ENCODE measurements at regions not wholly inside any gene's neighbourhood (a gene's known extent, or its start where the extent isn't known, plus 50 kb on each side); places are given as distances from the start of the nearest gene placed in this dataset.
"Not testable (repeated sequence)": the region's sequence is repeated elsewhere in the genome, so short reads cannot be mapped to it uniquely, and the experiment has no call there.

DNA sequence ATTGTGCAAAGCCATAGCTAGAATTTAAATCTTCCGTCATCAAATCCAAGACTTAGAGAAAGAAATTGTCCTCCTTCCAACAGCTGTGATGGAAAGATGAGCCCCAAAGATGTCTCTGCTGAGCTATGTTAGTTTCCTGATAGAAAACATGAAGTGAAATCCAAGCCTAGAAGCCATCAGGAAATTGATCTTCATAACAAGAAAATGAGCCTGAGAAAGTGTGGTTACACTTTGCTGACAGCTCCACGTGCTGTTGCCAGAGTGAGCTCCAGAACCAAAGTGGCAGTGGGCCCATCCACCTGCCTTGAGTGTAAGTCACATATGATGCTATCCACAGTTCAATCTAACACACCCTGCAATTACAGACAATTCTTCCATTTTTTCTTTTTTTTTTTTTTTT lies 58.0 kb upstream of the UBASH3B start:
- H3K9me3 Mint-ChIP-seq = no peaks in the 10 kb centered on the region
- ChIA-PET CTCF (interaction anchor here (1.2 to 1.7 kb wide), 2 partner anchors 31 to 159 kb away, joined by 3 to 6 read pairs; no protein-coding TSS in a partner anchor), POLR2A (interaction anchor here (0.6 kb wide), 1 partner anchor 186 kb away, joined by 5 read pairs; no protein-coding TSS in a partner anchor)
- H3K27ac Mint-ChIP-seq = no peak overlapping the region
- no peaks in the 10 kb centered on the region for H3K4me1 Mint-ChIP-seq
- DNase-seq (no peak), ATAC-seq (ENCODE audit: low read depth) (no peak)
- no peak overlapping the region for H3K4me3 Mint-ChIP-seq
- no peaks in the 10 kb centered on the region for H3K36me3 Mint-ChIP-seq (ENCODE audit: low read depth)
- intact Hi-C loops (cut with micrococcal nuclease) = no loop called here
- peaks cover 22% of the 10 kb centered on the region for H3K27me3 Mint-ChIP-seq
- no peak for TF ChIP-seq CTCF (IDR thresholded peaks at IDR 0.05)

GRCh38 chr11:122594986-122595645 lies 60.4 kb upstream of the UBASH3B start:
- H3K27ac Mint-ChIP-seq = no peak overlapping the region
- no peak for TF ChIP-seq CTCF (IDR thresholded peaks at IDR 0.05)
- no peak for DNase-seq
- intact Hi-C loops (cut with micrococcal nuclease) = no loop called here
- ChIA-PET CTCF (no interaction called here), POLR2A (no interaction called here)
- no peaks in the 10 kb centered on the region for H3K9me3 Mint-ChIP-seq
- peaks cover 14% of the 10 kb centered on the region for H3K27me3 Mint-ChIP-seq
- H3K36me3 Mint-ChIP-seq (ENCODE audit: low read depth) = no peaks in the 10 kb centered on the region
- ATAC-seq (ENCODE audit: low read depth) = no peak
- no peak overlapping the region for H3K4me3 Mint-ChIP-seq
- no peaks in the 10 kb centered on the region for H3K4me1 Mint-ChIP-seq

DNA sequence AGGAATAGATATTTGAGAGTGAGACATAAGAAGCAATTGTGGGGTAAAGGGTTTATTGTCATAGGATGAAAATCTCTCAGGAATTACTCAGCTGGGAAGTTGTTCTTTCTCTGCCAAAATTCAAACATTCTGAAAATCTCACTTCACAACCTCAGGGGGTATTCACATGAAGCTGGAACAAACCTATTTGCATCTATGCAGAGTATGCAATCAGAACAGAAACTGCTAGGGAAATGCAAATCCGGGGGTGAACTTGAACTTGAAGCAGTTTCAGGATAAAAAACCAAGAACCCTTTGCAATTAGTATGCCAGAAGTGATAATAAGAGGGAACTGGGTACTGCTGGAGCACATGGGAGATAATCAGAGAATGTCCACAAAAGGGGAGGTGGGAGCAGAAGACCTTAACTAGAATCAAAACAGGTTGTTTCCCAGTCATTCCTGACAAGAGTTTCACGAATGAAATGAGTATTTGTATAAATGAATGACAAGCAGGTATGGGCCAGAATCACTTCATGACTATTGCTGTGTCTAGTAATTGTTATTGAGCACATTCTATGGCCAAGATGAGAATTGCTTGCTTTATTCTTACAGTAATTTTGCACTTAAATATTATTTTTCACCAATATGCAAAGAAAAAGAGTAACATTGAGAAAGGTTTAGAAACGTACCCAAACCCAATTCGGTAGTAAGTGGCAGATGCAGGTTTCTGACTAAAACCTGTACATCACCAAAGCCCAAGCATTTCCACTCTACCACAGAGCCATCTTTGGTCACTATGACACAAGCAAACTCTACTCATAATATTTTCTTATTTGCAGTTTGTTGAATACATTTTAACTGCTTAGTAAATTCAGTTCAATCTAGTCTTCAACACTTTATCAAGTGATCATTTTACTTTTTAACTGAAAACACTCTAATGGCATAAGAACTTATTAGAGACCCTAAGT lies 61.8 kb upstream of the UBASH3B start:
- TF ChIP-seq CTCF (IDR thresholded peaks at IDR 0.05) = no peak
- ATAC-seq (ENCODE audit: low read depth) = no peak
- H3K36me3 Mint-ChIP-seq (ENCODE audit: low read depth) = no peaks in the 10 kb centered on the region
- no peak for DNase-seq
- no peak overlapping the region for H3K27ac Mint-ChIP-seq
- CTCF ChIA-PET = no interaction called here
- no peaks in the 10 kb centered on the region for H3K9me3 Mint-ChIP-seq
- no peak overlapping the region for H3K4me3 Mint-ChIP-seq
- intact Hi-C loops (cut with micrococcal nuclease) = no loop called here
- H3K4me1 Mint-ChIP-seq = no peaks in the 10 kb centered on the region
- H3K27me3 Mint-ChIP-seq = peaks cover 19% of the 10 kb centered on the region
- POLR2A ChIA-PET = no interaction called here

GRCh38 chr11:122592641-122593040 lies 62.9 kb upstream of the UBASH3B start:
- Mint-ChIP-seq H3K9me3 (peaks cover 7% of the 10 kb centered on the region), H3K27ac (no peak overlapping the region), H3K4me1 (no peaks in the 10 kb centered on the region), H3K4me3 (no peak overlapping the region), H3K36me3 (ENCODE audit: low read depth) (no peaks in the 10 kb centered on the region), H3K27me3 (peaks cover 23% of the 10 kb centered on the region)
- ATAC-seq (ENCODE audit: low read depth) (no peak), DNase-seq (no peak)
- no peak for TF ChIP-seq CTCF (IDR thresholded peaks at IDR 0.05)
- CTCF ChIA-PET = interaction anchor here (1.5 kb wide), 1 partner anchor 12 kb away, joined by 5 read pairs; no protein-coding TSS in a partner anchor
- intact Hi-C loops (cut with micrococcal nuclease) = no loop called here
- POLR2A ChIA-PET = no interaction called here

GRCh38 chr11:122584670-122585069 lies 70.9 kb upstream of the UBASH3B start:
- H3K9me3 Mint-ChIP-seq = peaks cover 7% of the 10 kb centered on the region

GRCh38 chr11:122580071-122580470 lies 75.5 kb upstream of the UBASH3B start:
- not testable (repeated sequence) for H3K9me3 Mint-ChIP-seq, H3K4me3 Mint-ChIP-seq
- POLR2A ChIA-PET = interaction anchor here (0.8 kb wide), 2 partner anchors 276 to 346 kb away, joined by 3 read pairs; no protein-coding TSS in a partner anchor

More at GRCh38 chr11:122584670-122585069, 70.9 kb upstream of the UBASH3B start:
- H3K4me3 Mint-ChIP-seq = no peak overlapping the region
- no peak for TF ChIP-seq CTCF (IDR thresholded peaks at IDR 0.05)
- intact Hi-C loops (cut with micrococcal nuclease) = no loop called here
- no peak overlapping the region for H3K27ac Mint-ChIP-seq
- POLR2A ChIA-PET = no interaction called here
- no peaks in the 10 kb centered on the region for H3K36me3 Mint-ChIP-seq (ENCODE audit: low read depth)
- CTCF ChIA-PET = no interaction called here
- ATAC-seq (ENCODE audit: low read depth) = no peak
- no peak for DNase-seq
- peaks cover 17% of the 10 kb centered on the region for H3K27me3 Mint-ChIP-seq
- H3K4me1 Mint-ChIP-seq = peaks cover 10% of the 10 kb centered on the region

More at GRCh38 chr11:122580071-122580470, 75.5 kb upstream of the UBASH3B start:
- intact Hi-C loops (cut with micrococcal nuclease) = loop anchor here (1.0 to 2.0 kb wide), 6 partner anchors 49 to 925 kb away; no protein-coding TSS in a partner anchor
- CTCF ChIA-PET = interaction anchor here (0.6 to 4.6 kb wide), 16 partner anchors 9 to 274 kb away, joined by 3 to 44 read pairs (median 4); no protein-coding TSS in a partner anchor
- not testable (repeated sequence) for H3K36me3 Mint-ChIP-seq (ENCODE audit: low read depth); H3K27ac Mint-ChIP-seq; ATAC-seq (ENCODE audit: low read depth); H3K27me3 Mint-ChIP-seq; DNase-seq; H3K4me1 Mint-ChIP-seq

Measured in activated B cell treated with CpG ODN at 0.5 μM for 24 hours (primary cell).